GM03348 (cell line): ENCODE measurements at regions not wholly inside any gene's neighbourhood (a gene's known extent, or its start where the extent isn't known, plus 50 kb on each side); places are given as distances from the start of the nearest gene placed in this dataset.
"Not testable (repeated sequence)": the region's sequence is repeated elsewhere in the genome, so short reads cannot be mapped to it uniquely, and the experiment has no call there.

Source experiments
- DNase-seq: peaks from one replicate; pipeline ENCODE4 v3.0.0; 2012; ENCODE audit warnings: low spot score

GRCh38 chr2:4139316-4139715 is 435.9 kb downstream of the DCDC2C start:
- DNase-seq, result no peak

GRCh38 chr2:4139731-4140130 is 436.4 kb downstream of the DCDC2C start:
- no peak for DNase-seq

- DNase-seq, result no peak
Measured at GRCh38 chr2:4140281-4140970, 437.1 kb downstream of the DCDC2C start.

DNA sequence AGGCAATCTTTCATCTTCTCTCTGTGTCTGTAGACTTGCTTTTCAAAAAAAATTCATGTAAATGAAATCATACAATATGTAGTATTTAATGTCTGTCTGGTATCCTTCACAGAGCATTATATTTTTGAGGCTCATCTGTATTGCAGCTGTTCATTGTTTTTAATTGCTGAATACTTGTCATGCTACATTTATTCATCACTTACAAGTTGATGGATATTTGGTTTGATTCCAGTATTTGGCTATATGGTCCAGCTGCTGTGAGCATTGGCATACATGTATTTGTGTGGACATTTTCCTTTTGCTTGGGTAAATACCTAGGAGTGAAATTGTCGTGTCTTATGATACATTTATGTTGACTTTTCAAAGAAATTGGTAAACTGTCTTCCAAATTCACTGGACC is 441.4 kb downstream of the DCDC2C start:
- DNase-seq, result no peak

GRCh38 chr2:4151521-4151920 is 448.1 kb downstream of the DCDC2C start:
- DNase-seq, result no peak

DNA sequence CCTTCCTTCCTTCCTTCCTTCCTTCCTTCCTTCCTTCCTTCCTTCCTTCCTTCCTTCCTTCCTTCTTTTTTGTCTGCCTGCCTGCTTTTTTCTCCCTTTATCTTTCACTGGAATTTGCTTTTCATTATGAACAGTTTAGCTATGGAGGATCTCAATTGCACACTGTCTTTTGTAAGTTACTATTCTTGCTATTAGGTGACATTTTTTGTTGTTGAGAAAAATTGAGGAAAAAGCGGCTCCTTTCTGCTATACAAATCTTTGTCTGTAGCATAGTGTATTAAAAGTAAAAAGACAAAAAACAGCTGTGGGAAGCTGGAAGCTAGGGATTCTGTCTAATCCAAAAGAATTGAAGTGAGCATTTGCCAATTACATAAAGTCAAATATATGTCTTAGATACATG is 448.7 kb downstream of the DCDC2C start:
- DNase-seq, result no peak

GRCh38 chr2:4168834-4169233 is 465.5 kb downstream of the DCDC2C start:
- DNase-seq, result no peak

DNA sequence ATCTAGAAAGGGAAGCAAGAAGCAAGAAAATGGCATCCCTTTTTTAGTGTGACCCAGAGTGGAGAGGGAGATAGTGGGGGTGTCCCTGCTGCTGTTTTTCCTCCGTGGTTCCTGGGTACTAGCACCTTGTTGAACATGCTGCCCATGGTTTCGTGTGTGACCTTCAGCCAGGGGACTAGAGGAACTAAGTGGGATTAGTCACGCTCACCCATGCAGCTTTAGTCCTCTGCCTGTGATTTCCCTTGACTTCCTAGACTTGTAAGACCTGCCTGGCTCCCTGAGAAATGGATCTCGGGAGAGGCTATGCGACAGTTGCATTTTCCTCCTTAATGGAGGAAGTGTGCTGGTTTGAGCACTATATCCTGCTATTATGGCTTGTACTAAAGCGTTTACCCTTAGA is 471.4 kb downstream of the DCDC2C start:
- no peak for DNase-seq

GRCh38 chr2:4175343-4175742 is 472.0 kb downstream of the DCDC2C start:
- DNase-seq, result no peak

- DNase-seq, result no peak
Measured at GRCh38 chr2:4180631-4181030, 477.3 kb downstream of the DCDC2C start.

GRCh38 chr2:4181062-4181461 is 477.7 kb downstream of the DCDC2C start:
- DNase-seq, result no peak

DNA sequence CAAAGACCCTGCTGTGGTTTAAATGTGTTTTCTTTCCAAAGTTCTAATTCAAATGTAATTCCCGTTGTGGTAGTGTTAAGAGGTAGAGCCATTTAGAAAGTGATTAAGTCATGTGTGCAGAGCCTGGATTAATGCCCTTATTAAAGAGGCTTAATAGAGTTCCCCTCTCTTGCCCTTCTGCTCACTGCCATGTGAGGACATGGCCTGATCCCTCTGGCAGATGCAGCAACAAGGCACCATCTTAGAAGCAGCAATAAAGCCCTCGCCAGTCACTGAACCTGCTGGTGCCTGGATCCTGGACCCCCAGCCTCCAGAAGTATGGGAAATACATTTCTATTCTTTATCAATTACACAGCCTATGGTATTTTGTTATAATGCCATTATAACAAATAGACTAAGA is 485.2 kb downstream of the DCDC2C start:
- DNase-seq, result no peak

- no peak for DNase-seq
Measured at GRCh38 chr2:4190548-4190947, 487.2 kb downstream of the DCDC2C start.

DNA sequence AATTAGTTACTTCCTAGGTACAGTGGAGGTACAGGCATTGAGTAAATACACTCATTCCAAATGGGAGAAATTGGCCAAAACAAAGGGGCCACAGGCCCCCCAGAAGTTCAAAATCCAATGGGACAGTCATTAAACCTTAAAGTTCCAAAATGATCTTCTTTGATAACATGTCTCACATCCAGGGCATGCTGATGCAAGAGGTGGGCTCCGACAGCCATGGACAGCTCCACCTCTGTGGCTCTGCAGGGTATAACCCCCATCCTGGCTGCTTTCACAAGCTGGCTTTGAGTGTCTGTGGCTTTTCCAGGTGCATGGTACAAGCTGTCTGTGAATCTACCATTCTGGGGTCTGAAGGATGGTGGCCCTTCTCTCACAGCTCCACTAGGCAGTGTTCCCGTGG is 488.7 kb downstream of the DCDC2C start:
- DNase-seq, result no peak

GRCh38 chr2:4214444-4215205 is 511.2 kb downstream of the DCDC2C start:
- DNase-seq, result no peak

DNA sequence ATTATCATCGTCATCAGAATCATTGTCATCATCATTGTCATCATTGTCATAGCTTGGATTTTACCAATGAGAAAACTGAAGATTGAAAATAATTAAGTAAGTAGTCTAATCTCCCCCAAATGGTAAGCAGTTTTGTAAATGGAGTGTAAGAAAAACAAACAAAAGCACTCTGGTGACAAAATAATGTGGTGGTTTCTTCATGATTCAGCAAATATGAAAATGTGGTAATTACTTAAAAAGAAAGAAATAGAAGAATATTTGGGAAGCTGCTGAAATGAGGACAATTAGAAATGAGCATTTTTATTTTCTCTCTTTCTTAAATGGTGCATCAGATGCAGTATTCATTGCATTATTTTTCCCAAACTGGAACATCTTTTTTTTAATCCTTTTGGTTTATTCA is 514.4 kb downstream of the DCDC2C start:
- DNase-seq, result no peak

GRCh38 chr2:4219101-4219500 is 515.7 kb downstream of the DCDC2C start:
- DNase-seq, result no peak

DNA sequence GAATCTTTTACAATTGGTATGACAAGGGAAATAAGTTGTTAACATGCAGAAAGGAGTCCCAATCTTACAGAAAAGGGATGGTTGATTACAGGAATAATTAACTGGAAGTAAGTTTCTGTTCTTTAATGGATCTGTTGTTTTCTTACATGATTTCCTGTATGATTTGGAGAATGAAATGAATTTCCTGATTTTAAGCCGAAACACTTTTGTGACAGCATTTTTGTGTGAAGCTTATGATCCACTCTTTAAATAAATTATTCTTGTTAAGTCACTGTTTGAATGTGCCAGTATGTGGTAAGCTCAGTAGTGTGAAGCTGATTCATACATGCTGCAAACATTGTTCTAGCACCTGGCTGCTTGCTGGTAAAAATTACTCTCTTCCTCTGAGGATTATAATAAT is 516.2 kb downstream of the DCDC2C start:
- no peak for DNase-seq

- DNase-seq, result no peak
Measured at GRCh38 chr2:4221434-4221833, 518.1 kb downstream of the DCDC2C start.

- no peak for DNase-seq
Measured at GRCh38 chr2:4221845-4222244, 518.5 kb downstream of the DCDC2C start.

GRCh38 chr2:4244422-4244821 is 541.0 kb downstream of the DCDC2C start:
- not testable (repeated sequence) for DNase-seq

DNA sequence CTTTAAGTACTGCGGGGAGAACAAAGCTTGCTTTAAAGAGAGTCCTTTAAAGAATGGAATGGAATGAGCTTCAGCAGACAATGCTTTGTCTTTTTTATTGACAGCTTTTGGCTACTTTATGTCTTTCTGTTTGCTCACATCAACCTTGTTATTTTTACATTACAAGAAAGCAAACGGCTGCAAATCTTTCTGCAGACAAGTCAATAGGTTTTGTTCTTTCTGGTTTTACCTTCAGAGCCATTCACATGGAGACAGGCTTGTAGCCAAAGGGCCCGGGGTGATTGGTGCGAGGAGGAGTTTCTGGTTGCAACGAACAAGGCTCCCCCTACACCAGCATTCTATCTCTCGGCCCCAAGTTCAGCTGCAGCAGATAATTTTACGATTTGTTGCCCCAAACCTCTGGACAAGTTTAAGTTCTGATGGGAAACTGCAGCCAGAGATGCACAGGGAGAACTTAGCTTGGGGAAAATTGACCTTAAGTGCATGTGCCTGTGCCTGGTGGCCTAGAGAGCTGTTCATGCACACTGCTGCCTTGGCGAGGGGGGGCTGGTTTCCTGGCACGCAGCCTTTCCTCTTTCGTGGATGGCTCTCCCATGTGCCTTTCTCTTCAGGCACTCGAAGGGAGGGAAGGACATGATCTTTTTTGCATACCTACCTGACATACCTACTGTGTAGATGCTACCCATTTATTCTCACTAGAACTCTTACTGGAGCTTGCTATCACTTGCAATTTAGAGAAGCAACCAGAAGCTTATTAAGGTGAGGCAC is 543.2 kb downstream of the DCDC2C start:
- no peak for DNase-seq

- no peak for DNase-seq
Measured at GRCh38 chr2:4247791-4248190, 544.4 kb downstream of the DCDC2C start.
